Body of pancreas (tissue), 4 donors: ENCODE measurements at regions not wholly inside any gene's neighbourhood (a gene's known extent, or its start where the extent isn't known, plus 50 kb on each side); places are given as distances from the start of the nearest gene placed in this dataset.

Experiments used
- CTCF ChIP-seq, 7 experiments: fragments of 450-650 bp in 4 of 7; fragments of 200-600 bp in 3 of 7; sonication (generic) in 3 of 7; IDR thresholded peaks; one replicate each; pipeline ENCODE4 v1.5.1; 2016 to 2019; ENCODE audit warnings: antibody characterized with exemption in 7 of 7
- POLR2A ChIP-seq, 3 donors: fragments of 450-650 bp; IDR thresholded peaks; one replicate each; pipeline ENCODE4 v1.6.1; 2016; ENCODE audit warnings: antibody characterized with exemption in 3 of 3, mild to moderate bottlenecking in 2 of 3

GRCh38 chr2:209348433-209348832 lies 75.4 kb upstream of the MAP2 start:
- no peak for TF ChIP-seq CTCF (IDR thresholded peaks at IDR 0.05)
- TF ChIP-seq POLR2A (IDR thresholded peaks at IDR 0.05): no peak
